Uterus (tissue), 2 donors: ENCODE measurements at regions not wholly inside any gene's neighbourhood (a gene's known extent, or its start where the extent isn't known, plus 50 kb on each side); places are given as distances from the start of the nearest gene placed in this dataset.

ENCODE experiments used
- CTCF ChIP-seq, 4 experiments: fragments of 200-600 bp in 2 of 4; fragments of 450-650 bp in 2 of 4; sonication (generic) in 2 of 4; IDR thresholded peaks; one replicate each; pipeline ENCODE4 v1.5.1; 2016 to 2019; ENCODE audit warnings: antibody characterized with exemption in 4 of 4, mild to moderate bottlenecking in 2 of 4, moderate library complexity in 1 of 4
- POLR2A ChIP-seq, 2 donors: fragments of 450-650 bp; IDR thresholded peaks; one replicate each; pipeline ENCODE4 v1.6.1; 2016; ENCODE audit warnings: antibody characterized with exemption in 2 of 2, mild to moderate bottlenecking in 1 of 2, moderate library complexity in 1 of 2

GRCh38 chr5:54742417-54742891 is 224.9 kb downstream of the SNX18 start:
- TF ChIP-seq CTCF (IDR thresholded peaks at IDR 0.05) (no peak), POLR2A (IDR thresholded peaks at IDR 0.05) (no peak)
